Ovary (tissue), 3 donors: ENCODE measurements at regions not wholly inside any gene's neighbourhood (a gene's known extent, or its start where the extent isn't known, plus 50 kb on each side); places are given as distances from the start of the nearest gene placed in this dataset.

Experiments used
- POLR2A ChIP-seq: fragments of 450-650 bp; IDR thresholded peaks from one replicate; pipeline ENCODE4 v1.6.1; 2017; ENCODE audit warnings: antibody characterized with exemption, mild to moderate bottlenecking, moderate library complexity
- TF ChIP-seq, protein P1 (sequence below), 3 donors: fragments of 450-650 bp in 2 of 3; fragments of 200-600 bp in 1 of 3; IDR thresholded peaks; one replicate each; pipeline versions ENCODE4 v1.5.1 to v1.8.0; 2016 to 2022; ENCODE audit warnings: antibody characterized with exemption in 3 of 3, mild to moderate bottlenecking in 1 of 3
- donor health status: DM: no; HTN: no; CAD: no.

DNA sequence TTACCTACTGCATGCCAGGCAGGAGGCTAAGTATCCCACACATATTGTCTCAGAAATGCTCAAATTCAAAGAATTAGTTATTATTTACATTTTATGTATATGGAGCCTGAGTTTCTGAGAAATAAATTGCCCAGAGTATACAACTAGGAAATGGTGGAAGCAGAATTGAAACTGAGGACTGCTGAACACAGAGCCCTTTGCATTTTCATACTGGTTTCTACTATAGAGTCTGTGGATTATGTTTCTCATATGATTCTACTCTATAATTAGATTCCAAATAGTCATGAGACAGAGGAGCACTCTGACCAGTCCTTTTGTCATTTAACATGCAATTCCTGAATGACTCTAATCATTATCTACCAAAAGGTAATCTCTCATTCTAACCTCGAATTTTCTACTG, 254.3 kb downstream of the LMBRD1 start:
- TF ChIP-seq POLR2A = no peak
- TF ChIP-seq, protein P1, sequence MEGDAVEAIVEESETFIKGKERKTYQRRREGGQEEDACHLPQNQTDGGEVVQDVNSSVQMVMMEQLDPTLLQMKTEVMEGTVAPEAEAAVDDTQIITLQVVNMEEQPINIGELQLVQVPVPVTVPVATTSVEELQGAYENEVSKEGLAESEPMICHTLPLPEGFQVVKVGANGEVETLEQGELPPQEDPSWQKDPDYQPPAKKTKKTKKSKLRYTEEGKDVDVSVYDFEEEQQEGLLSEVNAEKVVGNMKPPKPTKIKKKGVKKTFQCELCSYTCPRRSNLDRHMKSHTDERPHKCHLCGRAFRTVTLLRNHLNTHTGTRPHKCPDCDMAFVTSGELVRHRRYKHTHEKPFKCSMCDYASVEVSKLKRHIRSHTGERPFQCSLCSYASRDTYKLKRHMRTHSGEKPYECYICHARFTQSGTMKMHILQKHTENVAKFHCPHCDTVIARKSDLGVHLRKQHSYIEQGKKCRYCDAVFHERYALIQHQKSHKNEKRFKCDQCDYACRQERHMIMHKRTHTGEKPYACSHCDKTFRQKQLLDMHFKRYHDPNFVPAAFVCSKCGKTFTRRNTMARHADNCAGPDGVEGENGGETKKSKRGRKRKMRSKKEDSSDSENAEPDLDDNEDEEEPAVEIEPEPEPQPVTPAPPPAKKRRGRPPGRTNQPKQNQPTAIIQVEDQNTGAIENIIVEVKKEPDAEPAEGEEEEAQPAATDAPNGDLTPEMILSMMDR (IDR thresholded peaks at IDR 0.05) = no peak
